OCI-M2 (cell line): ENCODE measurements at regions not wholly inside any gene's neighbourhood (a gene's known extent, or its start where the extent isn't known, plus 50 kb on each side); places are given as distances from the start of the nearest gene placed in this dataset.

ENCODE experiments used
- DNase-seq: peaks from one replicate; lab custom pipeline; 2025; ENCODE audit not compliant: unreplicated experiment; lab: John Stamatoyannopoulos, UW

GRCh38 chr1:104791030-104791429, 1041.3 kb downstream of the AMY1C start:
- DNase-seq, result no peak

GRCh38 chr1:104794035-104794434, 1044.3 kb downstream of the AMY1C start:
- DNase-seq, result no peak

GRCh38 chr1:104795931-104796330, 1046.2 kb downstream of the AMY1C start:
- no peak for DNase-seq

GRCh38 chr1:104797982-104798381, 1048.3 kb downstream of the AMY1C start:
- DNase-seq, result no peak

- no peak for DNase-seq
Measured at GRCh38 chr1:104801344-104801743, 1051.6 kb downstream of the AMY1C start.

- no peak for DNase-seq
Measured at GRCh38 chr1:104804147-104804546, 1054.4 kb downstream of the AMY1C start.

- no peak for DNase-seq
Measured at GRCh38 chr1:104807590-104807989, 1057.9 kb downstream of the AMY1C start.

GRCh38 chr1:104825401-104825800, 1075.7 kb downstream of the AMY1C start:
- DNase-seq, result no peak

GRCh38 chr1:104830534-104830933, 1080.8 kb downstream of the AMY1C start:
- no peak for DNase-seq

- DNase-seq, result no peak
Measured at GRCh38 chr1:104852151-104852550, 1102.5 kb downstream of the AMY1C start.

- no peak for DNase-seq
Measured at GRCh38 chr1:104853276-104853675, 1103.6 kb downstream of the AMY1C start.

GRCh38 chr1:104854529-104854928, 1104.8 kb downstream of the AMY1C start:
- no peak for DNase-seq

- DNase-seq, result no peak
Measured at GRCh38 chr1:104855550-104855949, 1105.9 kb downstream of the AMY1C start.

- no peak for DNase-seq
Measured at GRCh38 chr1:104856091-104856490, 1106.4 kb downstream of the AMY1C start.

GRCh38 chr1:104856518-104856917, 1106.8 kb downstream of the AMY1C start:
- DNase-seq, result no peak

GRCh38 chr1:104868794-104869193, 1119.1 kb downstream of the AMY1C start:
- DNase-seq, result no peak

GRCh38 chr1:104874044-104874443, 1124.3 kb downstream of the AMY1C start:
- DNase-seq, result no peak

GRCh38 chr1:104878203-104878909, 1128.7 kb downstream of the AMY1C start:
- no peak for DNase-seq

GRCh38 chr1:104884939-104885338, 1135.2 kb downstream of the AMY1C start:
- no peak for DNase-seq

GRCh38 chr1:104905322-104905721, 1155.6 kb downstream of the AMY1C start:
- DNase-seq, result no peak

- no peak for DNase-seq
Measured at GRCh38 chr1:104906141-104906540, 1156.4 kb downstream of the AMY1C start.

GRCh38 chr1:104919188-104919587, 1169.5 kb downstream of the AMY1C start:
- no peak for DNase-seq

- no peak for DNase-seq
Measured at GRCh38 chr1:104921525-104921924, 1171.8 kb downstream of the AMY1C start.
